Endothelial cell of hepatic sinusoid (primary cell): ENCODE measurements at regions not wholly inside any gene's neighbourhood (a gene's known extent, or its start where the extent isn't known, plus 50 kb on each side); places are given as distances from the start of the nearest gene placed in this dataset.

Experiments
- in situ Hi-C: cut with HindIII; loops from 2 replicates; pipeline ENCODE4 v1.10.0; 2017; ENCODE audit warnings: low sequenced_read_pairs

DNA sequence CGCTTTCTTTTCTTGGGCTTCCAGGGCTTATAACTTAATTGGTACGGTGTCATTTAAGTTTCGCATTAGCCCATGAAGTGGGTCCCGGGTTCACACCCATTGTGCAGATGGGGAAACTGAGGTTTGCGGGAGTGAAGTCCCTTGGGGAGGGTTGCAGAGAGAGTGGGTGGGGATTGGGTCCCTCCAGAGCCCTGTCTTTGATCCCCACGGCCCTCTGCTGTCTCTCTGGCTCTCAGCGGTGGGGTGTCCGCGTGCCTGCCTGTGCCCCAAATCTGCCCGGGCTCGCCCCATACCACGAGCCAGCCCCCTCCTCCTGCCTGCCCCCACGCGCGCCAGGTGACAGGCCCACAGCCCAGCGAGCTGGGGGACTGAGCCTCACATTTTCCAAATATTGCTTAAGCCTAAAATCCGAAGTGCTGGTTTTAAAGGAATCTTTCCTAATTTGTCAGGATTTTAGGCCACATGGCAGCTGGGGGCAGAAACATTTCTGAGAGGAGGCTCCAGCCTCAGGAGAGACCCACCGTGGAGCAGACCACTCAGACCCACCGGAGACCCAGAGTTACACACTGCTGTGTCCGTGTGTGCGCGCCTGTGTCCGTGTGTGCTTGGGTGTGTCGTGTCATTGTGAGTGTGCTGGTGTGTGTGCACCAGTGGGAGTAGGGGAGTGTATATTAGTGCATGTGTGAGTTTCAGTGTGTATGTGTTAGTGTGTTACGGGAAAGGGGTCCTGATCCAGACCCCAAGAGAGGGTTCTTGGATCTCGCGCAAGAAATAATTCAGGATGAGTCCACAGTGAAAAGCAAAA is 159.5 kb upstream of the IER5L start:
- in situ Hi-C loops = no loop called here

DNA sequence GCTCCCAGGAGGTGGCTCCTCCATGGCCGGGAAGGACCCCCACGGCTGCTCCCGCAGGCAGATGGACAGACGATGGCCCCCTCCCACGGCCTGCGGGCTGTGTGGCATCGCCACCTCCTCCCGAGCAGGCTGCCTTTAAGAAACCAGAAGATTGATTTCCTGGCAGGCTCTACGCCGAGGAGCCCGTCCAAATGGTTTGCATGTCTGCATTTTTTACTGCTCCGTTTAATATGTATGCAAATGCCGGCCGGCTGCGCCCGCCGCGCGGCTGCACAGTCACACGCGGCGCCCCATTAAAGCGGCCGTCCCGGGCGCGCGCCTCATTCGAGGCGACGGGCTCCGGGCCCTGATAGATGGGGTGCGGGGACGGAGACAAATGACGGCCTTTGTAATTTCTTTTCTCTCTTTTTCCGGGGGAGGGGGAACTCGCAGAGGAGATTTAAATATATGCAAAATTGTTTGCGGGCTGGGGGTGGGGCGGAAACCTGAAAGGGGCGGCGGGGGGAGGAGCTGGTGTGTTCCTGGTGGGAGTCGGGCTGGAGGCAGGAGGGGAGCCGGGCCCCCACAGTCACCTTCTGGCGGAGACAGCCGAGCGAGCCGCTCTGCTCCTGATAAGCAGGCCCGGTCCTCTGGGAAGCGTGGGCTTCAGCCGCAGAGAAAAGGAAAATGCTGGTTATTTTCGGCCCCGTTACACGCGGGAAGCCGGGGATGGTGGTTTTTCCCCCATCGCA is 158.7 kb upstream of the IER5L start:
- in situ Hi-C loops = no loop called here

DNA sequence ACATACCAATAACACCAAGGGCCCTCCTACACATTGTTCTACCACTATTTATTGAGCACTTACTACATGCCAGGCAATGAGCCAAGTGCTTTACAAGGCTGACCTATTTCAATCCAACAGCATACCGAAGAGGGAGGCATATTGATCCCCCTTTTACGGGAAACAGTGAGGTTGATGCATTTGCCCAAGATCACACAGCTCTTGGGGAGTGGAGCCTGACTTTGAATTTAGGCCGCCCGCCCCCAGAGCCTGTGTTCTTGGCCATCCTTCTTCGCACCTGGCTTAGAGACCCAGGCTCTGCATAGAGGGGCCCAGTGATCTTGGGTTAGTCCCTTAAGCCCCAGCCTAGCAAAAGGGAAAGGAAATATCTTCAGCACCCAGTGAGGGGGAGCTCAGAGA is 158.1 kb upstream of the IER5L start:
- in situ Hi-C loops = no loop called here

DNA sequence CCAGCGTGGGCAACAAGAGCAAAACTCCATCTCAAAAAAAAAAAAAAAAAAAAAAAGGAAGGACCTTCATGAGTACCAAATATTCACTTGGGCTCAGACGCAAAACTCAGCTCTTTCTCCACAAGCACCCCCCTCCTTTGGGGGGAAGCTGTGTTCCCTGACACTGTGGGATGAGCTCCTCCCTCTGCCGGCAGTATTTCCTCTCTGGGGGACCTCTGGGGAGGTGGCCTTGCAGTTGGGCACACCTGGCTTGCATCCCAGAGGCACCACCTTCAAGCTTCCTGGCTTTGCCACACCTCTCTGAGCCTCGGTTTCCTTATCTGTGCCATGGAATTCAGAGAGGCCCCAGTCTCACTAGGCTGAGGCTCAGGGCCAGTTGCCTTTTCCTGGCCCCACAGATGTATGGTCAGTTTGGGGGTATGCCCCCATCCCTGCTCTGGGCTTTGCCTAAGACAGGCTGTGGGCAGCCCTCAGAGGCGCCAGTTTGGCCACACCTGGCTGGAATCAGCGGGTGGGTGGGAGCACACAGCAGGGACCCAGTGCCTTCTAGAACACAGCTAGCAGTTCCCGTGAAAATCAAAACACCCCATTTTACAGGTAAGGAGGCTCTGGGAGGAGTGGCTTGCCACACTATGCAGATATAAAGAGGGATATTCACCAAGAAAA is 157.5 kb upstream of the IER5L start:
- in situ Hi-C loops = no loop called here

DNA sequence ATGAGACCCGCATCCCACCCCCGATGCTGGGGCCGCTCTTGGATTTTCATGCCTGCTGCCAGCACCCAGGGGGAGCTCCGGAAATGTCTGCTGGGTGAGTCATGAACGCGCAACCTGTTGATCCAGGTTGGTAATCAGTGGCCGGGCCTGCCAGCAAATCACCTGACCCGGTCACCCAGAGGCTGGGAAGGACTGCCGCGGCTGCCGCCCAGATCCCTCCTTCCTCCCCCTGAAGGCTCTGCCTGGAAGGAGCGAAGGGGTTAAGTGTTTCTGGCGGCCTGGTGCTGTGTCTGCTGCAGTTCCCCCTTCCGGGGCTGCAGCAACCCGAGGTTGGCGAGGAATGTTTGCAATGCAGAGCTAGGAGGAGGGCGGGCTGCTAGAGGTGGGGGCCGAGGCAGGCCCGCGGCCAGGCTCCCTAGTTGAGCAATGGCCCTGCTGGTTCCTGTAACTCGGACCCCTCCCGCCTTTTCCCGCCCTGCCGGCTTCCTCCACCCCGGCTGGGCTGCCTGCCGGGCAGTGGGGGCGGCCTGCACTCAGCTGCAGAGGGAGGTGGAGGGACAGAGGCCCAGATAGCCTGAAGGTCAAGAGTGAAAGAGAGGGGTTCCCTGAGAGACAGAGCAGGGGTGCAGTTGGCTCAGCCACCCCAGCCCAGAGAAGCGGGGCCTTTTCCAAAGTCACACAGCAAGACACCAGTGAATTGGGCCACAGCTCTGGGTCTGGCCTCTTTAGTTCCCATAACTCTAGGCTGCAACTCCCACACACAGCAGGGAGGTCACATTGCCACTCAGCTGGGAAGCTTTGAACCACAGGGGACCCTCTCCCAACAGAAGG is 156.3 kb upstream of the IER5L start:
- in situ Hi-C loops = loop anchor here (5.0 kb wide), 2 partner anchors 202 to 213 kb away; no protein-coding TSS in a partner anchor

DNA sequence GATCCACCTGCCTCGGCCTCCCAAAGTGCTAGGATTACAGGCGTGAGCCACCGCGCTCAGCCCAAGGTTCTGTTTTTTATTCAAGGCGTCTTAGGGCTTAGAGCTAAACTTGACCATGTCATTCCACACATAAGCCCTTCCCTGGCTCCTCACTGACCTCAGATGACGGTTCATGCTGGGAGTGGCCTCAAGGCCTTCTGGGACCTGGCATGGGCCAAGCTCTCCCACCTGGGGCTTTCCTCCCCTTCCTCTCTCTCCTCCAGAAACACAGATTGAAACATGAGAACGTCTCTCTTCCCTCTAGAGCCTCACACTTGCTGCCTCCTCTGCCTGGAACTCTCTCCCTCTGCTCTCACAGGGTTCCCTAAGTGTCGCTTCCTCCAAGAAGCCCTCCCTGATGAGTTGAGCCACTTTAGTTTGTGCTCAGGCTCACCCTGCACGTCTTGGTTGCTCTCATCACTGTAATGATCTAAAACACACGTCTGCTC is 155.6 kb upstream of the IER5L start:
- in situ Hi-C loops = loop anchor here (5.0 kb wide), 2 partner anchors 201 to 214 kb away; no protein-coding TSS in a partner anchor

DNA sequence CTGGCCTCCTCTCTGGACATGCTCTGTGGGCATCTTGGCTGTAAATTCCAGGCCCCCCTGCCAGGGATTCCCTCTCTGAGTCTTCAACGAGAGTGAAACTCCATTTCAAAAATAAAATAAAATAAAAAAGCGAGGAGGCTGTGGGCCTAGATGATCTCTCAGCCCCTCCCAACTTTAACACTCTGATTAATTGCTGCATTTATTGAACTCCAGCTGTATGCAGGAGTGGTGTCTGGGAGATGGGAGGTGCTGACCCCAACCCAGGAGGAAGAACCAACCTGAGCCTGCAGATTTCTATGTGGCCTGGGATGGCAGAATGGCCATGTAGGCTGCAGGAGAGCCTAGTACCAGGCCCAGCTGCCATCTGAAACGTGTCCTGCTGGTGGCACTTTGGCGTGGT is 154.5 kb upstream of the IER5L start:
- in situ Hi-C loops = loop anchor here (5.0 kb wide), 2 partner anchors 200 to 215 kb away; no protein-coding TSS in a partner anchor

DNA sequence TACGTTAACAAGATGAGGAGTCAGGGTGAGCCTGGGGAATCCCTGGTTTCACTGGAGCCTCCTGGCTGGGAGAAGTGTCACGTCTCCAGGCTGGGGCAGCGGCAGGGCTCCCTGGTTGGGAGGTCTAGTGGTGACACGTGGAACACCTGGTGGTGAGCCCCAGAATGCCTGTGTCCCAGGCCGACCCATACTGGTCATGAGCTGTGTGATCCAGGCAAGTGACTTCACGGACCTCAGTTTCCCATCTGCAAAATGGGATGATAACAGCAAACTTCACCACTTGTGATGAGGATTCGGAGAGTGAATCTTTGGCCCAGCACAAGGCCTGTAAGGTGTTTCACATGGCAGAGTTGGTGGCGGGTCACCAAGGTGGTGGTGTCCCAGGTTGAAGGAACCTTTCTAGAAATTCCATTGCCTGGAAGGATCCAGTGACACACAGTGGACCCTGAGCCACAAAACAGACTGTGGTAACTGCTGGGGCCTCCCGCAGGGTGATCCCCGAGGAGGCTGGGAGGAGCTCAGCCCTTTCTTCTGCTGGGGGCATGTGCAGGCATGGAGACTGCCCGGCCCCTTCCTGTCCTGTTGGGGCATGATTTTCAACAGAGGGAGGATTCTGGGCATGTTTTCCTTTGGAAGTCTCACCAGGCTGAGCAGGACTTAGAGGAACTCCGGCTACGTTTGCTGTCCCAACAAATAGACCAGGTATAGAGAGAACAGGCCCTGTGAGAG is 153.9 kb upstream of the IER5L start:
- in situ Hi-C loops = loop anchor here (5.0 kb wide), 2 partner anchors 200 to 215 kb away; no protein-coding TSS in a partner anchor

DNA sequence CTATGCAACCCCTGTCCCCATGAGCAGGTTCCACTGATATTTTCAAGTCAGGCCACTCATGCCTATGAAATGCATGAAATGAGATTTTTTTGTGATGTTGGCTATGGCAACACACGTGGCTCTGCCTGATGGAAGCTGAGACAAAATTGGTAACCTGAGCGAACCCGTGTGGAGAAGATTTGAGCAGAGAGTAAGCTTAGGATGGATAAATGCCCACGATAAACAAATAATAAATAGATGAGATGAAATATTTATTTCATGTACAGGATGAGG is 153.4 kb upstream of the IER5L start:
- in situ Hi-C loops = loop anchor here (5.0 kb wide), 2 partner anchors 199 to 216 kb away; no protein-coding TSS in a partner anchor

DNA sequence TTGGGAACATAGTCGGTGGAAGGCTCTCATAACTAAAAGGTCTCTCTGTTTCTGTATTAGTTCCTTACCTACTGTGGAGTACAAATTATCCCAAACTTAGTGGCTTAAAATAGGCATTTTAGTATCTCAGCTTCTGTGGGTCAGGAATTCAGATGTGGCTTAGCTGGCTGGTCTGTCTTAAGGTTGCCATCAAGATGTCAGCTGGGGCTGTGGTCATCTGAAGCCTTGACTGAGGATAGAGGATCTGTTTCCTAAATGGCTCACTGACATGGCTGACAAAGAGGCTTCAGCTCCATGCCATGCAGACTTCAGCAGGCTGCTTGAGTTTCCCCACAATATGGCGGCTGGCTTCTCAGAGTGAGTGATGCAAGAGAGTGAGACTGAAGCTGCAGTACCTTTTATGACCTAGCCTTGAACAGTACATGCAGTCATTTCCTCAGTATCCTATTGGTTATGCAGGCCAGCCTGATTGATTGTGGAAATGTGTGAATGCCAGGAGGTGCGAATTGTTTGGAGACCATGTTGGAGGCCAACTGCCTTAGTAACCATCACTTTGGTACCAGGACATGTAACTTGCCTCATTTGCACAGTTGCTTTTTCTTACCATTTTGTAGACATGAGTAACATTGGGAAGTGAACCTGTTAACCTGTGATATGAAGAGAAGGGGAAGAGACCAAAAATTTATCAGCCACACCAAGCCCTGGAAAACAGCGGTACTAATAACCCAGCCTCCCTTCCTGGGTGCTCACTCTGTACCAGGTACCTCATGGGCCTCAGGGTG is 152.8 kb upstream of the IER5L start:
- in situ Hi-C loops = loop anchor here (5.0 kb wide), 2 partner anchors 199 to 216 kb away; no protein-coding TSS in a partner anchor

DNA sequence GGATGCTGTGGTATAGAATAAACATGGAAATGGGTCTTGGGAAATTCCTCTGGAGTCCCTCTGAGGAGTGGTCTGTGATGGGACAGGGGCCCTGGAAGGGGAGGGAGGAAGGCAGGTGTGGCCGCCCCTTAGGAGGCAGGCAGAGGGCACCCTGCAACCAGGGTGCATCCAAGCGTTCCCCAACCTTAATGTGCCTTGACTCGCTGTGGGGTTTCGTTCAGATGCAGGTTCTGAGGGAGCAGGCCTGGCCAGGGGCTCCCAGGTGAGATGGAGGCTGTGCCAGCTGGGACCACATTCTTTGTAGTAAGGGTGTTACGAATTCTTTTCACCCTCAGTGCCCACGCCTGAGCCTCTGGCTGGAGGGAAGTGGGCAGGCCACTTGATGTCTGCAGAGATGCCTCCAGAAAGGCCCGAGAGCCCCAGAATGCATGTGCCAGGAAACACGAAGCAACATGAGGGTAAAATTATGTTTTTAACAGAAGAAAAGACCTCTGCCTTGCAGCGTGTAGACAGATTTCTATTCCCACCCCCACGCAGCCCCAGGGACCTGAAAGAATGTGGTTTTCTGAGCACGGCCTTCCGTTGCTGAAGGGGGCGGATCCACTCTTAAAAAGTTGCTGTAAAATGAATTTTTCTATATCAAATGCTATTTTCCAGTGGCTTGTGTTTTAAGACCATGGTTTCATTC is 150.4 kb upstream of the IER5L start:
- in situ Hi-C loops = no loop called here

DNA sequence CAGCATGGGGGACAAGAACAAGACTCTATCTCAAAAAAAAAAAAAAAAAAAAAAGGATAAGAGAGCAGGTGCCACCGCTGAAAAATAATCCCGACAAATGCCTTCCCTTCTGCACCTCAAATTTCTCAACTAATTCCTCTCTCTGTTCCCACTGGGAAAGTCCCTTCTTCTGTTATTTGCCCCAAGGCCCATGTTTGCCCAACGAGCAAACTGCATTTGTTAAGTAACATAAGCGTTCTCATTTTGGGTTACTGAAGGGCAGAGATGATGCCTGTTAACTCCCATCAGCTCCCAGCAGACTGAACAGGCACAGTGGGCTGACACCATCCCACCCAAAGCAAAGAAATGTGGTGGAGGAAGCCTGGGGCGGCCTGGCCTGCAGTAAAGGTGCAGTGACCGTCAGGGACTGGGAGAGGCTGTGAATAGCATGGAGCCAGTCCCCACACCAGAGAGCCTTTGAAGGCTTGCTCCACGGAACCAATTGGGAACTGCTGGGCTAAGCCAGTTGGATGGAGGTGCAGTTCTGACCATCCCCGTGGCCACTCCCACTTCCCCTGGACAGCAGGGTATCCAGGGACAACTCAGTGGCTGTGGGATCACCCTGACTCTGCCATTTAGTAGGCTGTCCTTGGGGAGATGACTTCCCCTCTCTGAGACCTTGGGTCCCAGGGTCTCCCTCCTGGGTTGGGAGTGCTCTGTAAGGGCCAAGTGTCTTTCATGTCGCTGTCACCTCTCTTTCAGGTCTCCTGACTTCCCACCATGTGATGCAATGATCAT is 149.7 kb upstream of the IER5L start:
- in situ Hi-C loops = no loop called here

DNA sequence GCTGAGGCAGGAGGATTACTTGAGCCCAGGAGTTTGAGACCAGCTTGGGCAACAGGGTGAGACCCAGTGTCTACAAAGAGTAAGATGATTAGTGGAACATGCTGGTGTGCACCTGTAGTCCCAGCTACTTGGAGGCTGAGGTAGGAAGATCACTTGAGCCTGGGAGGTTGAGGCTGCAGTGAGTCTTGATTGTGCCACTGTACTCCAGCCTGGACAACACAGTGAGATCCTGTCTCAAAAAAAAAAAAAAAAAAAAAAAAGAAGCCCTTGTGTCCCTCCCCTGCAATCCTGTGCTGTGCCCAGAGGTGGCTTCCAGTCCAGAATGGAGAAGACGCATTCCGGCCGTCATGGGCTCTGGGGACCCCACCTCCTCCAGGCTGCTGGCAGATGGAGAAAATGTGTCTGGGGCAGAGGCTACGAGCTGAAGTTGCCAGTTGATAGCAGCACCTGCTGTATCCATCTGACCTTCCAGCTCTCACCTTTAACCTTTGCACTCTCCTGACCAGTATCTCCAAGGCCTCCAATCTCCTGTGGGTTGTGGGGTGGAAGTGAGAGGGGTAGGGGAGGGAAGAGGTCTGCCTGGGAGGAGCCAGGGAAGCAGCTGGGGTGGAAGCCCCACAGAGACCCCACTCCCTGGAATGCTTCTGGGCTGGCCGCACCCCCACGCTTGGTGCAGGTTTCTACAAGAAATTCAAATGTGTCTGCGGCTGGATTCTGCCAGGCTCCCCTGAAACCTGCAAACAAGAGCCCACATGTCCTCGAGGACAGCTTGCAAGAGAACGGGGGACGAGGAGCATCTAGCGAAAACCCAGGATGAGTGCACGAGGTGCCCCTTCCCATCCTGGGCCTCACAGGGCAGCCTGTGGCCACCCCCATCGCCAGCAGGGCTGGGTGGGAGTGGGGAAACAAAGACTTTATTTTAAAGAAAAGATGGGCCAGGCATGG is 148.3 kb upstream of the IER5L start:
- in situ Hi-C loops = no loop called here

DNA sequence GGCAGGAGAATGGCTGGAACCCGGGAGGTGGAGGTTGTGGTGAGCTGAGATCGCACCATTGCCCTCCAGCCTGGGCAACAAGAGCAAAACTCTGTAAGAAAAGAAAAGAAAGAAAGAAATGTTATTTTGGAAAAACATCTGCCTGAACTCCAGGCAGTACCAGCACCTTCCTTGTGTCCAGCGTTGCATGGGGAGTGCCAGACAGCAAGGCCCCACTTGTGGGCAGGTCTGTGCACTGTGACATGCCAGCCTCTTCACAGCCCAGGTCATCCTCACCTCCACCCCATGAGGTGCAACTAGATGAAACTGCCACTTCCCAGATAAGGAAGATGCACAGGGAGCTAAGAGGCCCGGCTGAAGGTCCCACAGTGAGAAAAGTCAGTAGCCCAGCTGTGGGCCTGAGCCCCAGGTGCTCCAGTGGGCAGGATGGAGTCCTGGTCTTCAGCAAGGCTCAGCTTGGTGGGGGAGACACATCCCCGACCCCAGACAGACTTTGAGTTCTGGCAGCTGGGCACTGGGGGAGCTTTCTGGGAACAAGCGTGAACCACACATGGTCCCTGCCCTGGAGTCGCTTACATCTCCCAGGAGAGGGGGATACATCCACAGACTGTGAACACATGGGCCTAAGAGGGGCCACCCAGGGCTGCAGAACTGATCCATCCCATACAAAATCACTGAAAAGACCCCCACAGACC is 146.9 kb upstream of the IER5L start:
- in situ Hi-C loops = loop anchor here (5.0 kb wide), 1 partner anchor 63 kb away; no protein-coding TSS in a partner anchor

DNA sequence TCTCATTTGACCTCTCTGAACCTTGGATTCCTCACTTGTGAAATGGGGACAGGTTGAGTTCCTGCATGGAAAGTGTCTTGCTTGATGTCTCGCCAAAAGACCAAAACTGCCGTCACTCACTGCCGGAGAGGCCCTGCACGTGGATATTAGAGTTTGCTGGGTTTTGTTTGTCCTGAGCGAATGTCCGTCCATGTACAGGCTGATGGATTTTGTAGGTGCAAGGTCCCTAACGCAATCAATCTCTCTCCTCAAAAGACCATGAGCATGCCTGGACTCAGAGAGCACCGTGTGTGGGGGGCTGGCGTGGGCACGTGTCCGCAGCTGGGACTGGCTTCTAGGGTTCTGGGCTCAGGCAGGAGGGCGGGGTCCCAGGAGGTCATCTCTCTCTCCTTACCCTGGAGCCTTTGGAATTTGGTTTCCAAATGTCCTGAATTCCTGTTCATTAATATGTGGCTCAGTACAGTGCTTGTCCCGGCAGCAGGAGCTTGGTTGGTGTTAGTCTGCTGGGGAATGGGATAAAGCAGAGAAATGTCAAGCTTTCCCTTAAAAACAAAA is 146.0 kb upstream of the IER5L start:
- in situ Hi-C loops = loop anchor here (5.0 kb wide), 1 partner anchor 62 kb away; no protein-coding TSS in a partner anchor
